ENCODE measurements at regions not wholly inside any gene's neighbourhood (a gene's known extent, or its start where the extent isn't known, plus 50 kb on each side); places are given as distances from the start of the nearest gene placed in this dataset.
A peak's percentile ranks its signal among the peaks of the same experiment; 100 is the strongest.

GRCh38 chr9:86796666-86797065 is 150.6 kb downstream of the GAS1 start:
- no peak for DNase-seq

GRCh38 chr9:86795823-86796553 is 151.3 kb downstream of the GAS1 start:
- no peak for DNase-seq

- no peak for DNase-seq
These were observed 152.3 kb downstream of the GAS1 start for GRCh38 chr9:86795047-86795442.

DNA sequence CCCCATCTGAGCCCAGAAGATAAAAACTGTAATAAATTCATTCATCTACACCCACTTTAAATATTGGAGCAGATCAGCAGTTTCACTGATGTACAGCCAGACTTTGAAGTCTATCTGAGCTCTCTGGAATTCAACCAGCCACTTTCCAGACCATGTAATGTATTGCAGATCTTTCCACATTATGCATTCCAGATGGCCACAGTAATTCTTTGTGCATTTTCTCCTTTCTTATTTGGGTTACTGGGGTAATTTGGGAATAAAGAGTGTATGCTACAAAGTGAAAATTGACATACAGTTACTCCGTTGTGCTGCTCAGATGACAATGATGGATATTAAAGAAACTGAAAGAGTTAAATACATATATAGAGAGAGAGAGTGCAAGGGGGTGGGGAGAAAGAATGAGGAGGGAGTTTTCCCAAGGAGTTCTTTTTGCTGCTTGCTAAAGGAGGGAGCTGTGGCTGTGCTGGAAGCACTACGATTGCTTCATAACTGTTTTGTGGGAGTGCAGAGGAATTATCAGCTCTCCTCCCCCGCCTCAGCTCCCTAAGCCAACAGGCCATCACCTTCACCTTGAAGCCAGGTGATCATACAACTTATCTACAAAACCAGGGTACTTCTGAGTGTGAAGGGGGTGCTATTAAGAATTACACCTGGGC is 152.8 kb downstream of the GAS1 start:
- DNase-seq: no peak

DNA sequence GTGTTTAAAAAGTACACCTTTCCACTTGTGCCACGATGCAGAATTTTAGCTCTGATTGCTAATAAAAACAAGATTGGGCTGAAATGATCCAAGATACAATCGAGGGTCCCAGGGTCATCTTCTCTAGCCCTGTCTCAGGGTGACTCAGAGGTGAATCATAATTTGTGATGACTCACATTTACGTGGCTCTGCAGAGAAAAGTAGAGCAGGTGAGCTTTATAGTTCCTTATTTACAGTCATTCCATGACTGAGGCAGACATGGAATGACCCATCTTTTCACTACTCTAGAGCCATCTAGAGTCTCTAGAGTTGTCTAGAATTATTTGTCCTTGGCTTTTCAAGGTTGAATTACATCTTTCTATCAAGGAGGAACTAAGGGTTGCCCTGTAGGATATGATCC is 155.2 kb downstream of the GAS1 start:
- no peak for DNase-seq

DNA sequence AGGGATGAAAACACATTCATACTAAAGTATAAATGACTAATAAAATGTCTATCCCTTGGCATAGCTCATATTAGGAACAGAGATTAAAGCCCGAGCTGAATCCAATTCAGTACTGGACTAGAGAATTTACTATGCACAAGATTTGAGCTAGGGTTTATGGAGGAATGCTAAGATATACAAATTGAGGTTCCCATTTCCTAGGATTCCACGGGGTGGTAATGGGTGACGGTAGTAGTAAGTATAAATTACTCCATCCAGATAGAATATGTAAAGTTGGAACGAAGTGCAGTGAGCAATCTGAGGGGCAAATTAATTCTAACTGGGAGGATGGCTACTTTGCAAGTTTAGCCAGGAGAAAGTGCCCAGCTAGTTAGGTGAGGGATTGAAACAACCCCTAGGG is 156.5 kb downstream of the GAS1 start:
- DNase-seq: no peak

GRCh38 chr9:86788456-86788855 is 158.8 kb downstream of the GAS1 start:
- no peak for DNase-seq

DNA sequence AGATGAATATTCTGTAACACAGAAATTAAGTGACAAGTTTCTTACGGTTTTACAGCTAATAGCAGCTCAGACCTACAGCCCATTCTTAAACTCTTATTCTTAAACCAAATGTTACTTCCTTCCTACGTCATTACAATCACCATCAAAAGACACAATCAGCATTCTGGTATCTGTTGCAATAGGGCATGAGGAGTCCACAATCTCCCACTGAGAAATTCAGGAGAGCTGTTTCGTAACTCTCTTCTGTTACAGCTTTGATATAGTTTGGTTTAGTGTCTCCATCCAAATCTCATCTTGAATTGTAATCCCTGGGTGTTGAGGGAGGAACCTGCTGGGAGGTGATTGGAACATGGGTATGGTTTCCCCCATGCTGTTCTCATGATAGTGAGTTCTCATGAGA is 163.4 kb downstream of the GAS1 start:
- no peak for DNase-seq

- DNase-seq: no peak
These were observed 164.5 kb downstream of the GAS1 start for GRCh38 chr9:86782831-86783230.

DNA sequence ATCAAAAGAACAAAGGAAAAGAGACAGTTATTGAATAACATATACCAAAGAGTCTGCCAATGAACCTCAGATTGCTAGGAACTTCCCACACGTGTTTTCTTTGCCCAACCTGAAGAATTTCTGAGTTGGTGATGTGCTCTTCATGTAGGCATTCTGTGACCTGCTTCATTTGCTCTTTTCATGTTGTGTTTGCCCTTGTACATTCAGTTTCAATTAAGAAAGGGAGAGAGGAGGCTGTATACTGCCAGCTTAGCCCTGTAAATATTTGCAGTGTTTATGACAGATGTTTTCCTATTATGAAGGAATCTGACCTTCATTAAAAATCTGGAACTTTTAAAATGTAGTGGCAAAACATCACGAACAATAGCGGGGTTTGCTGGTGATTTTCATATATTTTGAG is 168.5 kb downstream of the GAS1 start:
- no peak for DNase-seq

GRCh38 chr9:86775718-86776117 is 171.6 kb downstream of the GAS1 start:
- DNase-seq: no peak

GRCh38 chr9:86774116-86774515 is 173.2 kb downstream of the GAS1 start:
- no peak for DNase-seq

- DNase-seq: no peak
These were observed 173.8 kb downstream of the GAS1 start for GRCh38 chr9:86773422-86773945.

GRCh38 chr9:86772635-86772993 is 174.7 kb downstream of the GAS1 start:
- no peak for DNase-seq

DNA sequence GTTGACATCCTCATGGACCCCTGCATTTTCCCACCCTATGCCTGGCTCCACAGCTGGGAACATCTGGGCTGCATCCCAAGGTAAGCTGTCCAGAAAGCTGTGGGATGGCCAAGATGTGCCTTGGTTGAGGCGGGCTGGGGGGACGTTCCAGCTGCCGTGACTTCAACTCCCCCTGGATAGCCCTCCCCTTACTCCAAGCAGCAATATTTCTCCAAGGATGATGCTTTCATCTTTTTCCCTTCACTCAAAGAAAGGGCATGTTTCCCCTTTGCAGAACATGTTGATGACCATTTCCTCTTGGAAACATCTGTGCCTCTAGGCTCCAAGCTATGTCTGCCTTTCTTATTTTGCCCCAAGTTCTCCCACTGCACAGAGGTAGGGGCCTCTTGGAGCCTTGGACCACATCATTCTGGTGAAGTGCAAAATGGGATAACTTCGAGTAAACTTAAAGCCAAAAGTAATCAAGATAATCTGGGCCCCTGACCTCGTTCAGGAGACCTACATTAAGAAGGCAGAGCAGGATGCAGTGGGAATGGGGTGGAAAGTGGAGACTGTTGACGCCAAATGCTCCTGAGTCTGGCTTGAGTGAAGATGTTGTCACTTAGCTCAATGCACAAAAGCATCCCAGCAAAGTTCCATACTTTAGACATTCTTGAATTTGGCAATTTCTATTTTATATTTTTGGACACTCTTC is 175.2 kb downstream of the GAS1 start:
- no peak for DNase-seq

- no peak for DNase-seq
These were observed 175.9 kb downstream of the GAS1 start for GRCh38 chr9:86771420-86771819.

DNA sequence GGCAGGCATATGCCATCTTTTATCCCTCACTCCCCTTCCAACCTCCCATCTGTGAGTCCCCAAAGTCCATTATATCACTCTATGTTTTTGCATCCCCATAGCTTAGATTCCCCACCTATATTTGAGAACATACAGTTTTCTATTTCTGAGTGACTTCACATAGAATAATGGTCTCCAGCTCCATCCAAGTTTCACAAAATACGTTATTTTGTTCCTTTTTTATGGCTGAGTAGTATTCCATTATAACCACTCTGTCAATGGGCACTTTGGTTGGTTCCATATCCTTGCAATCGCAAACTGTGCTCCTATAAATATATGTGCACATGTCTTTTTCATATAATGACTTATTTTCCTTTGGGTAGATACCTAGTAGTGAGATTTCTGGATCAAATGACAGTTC is 178.6 kb downstream of the GAS1 start:
- no peak for DNase-seq

- DNase-seq: no peak
These were observed 179.3 kb downstream of the GAS1 start for GRCh38 chr9:86768020-86768419.

GRCh38 chr9:86767373-86767772 is 179.9 kb downstream of the GAS1 start:
- no peak for DNase-seq

GRCh38 chr9:86766912-86767311 is 180.4 kb downstream of the GAS1 start:
- peak in 3 of 56 donors; percentile 38 to 70 (median 66) for DNase-seq

- no peak for DNase-seq
These were observed 180.8 kb downstream of the GAS1 start for GRCh38 chr9:86766511-86766910.

DNA sequence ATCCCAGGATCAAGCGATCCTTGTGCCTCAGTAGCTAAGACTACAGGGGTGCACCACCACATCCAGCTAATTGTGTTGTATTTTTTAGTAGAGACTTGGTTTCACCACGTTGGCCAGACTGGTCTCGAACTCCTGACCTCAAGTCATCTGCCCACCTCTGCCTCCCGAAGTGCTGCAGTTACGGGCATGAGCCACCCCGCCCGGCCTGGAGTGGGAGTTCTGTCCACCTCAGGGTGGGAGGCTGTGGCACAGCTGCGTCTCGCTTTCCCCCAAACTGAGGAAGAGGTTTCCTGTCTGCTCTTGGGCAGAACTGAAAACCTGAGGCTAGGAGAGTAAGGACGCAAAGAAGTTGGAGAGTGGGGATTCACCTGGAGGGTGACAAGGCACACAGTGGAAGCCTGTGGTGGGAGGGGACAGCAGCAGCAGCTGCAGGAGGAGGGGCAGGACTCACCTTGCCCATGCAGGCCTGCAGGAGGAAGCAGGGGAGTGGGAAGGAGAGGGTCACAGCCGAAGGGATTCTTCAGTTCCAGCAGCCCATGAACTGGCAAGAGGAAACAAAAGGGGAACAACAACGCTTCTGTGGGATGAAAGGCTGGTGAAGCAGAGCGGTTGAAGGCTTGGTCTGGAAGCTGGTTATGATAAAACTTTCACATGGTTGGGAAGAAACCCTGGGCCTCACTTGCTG is 181.4 kb downstream of the GAS1 start:
- DNase-seq: no peak

All from amygdala (tissue), 56 donors.